A673 (cell line): ENCODE measurements at regions not wholly inside any gene's neighbourhood (a gene's known extent, or its start where the extent isn't known, plus 50 kb on each side); places are given as distances from the start of the nearest gene placed in this dataset.

Source experiments
- BruUV-seq: library from RNA; stranded (reverse); fragments of 400-500 nt; replicated peaks from 2 replicates; lab custom pipeline; 2021; lab: Mats Ljungman, UMichigan
- CTCF ChIA-PET: fragments of 300-600 bp; sonication (Branson Sonifier 250); formaldehyde crosslinking; loops from one replicate; lab custom pipeline; 2022; ENCODE audit warnings: antibody characterized with exemption; lab: Charles Lee
- POLR2A ChIA-PET: fragments of 300-600 bp; sonication (Branson Sonifier 250); formaldehyde crosslinking; loops from one replicate; lab custom pipeline; 2022; ENCODE audit warnings: antibody characterized with exemption; ENCODE audit not compliant: low non-redundant PET; lab: Charles Lee
- DNase-seq: peaks from one replicate; pipeline ENCODE4 v3.0.0-alpha.2; 2015; ENCODE audit warnings: low spot score
- H3K27ac ChIP-seq: fragments of 200-600 bp; sonication (generic); 2 replicates; pipeline ENCODE4 v1.5.1; 2016; ENCODE audit warnings: mixed run types, low read depth, mild to moderate bottlenecking, mixed read lengths, antibody characterized with exemption, low read length; ENCODE audit not compliant: poor library complexity, severe bottlenecking
- H3K27me3 ChIP-seq: fragments of 200-600 bp; sonication (generic); replicated peaks from 2 replicates; pipeline ENCODE4 v1.6.1; 2017; ENCODE audit warnings: mixed run types, low read depth, mild to moderate bottlenecking, mixed read lengths, antibody characterized with exemption, low read length; ENCODE audit not compliant: insufficient read depth, poor library complexity
- H3K36me3 ChIP-seq: fragments of 200-600 bp; sonication (generic); 2 replicates; pipeline ENCODE4 v1.6.1; 2016; ENCODE audit warnings: mixed run types, mild to moderate bottlenecking, mixed read lengths, antibody characterized with exemption, low read length; ENCODE audit not compliant: insufficient read depth, poor library complexity, severe bottlenecking
- H3K4me1 ChIP-seq: fragments of 200-600 bp; sonication (generic); 2 replicates; pipeline ENCODE4 v1.6.1; 2017; ENCODE audit warnings: mixed run types, mild to moderate bottlenecking, mixed read lengths, antibody characterized with exemption, low read length; ENCODE audit not compliant: insufficient read depth, poor library complexity, severe bottlenecking
- H3K4me3 ChIP-seq: fragments of 200-600 bp; sonication (generic); 2 replicates; pipeline ENCODE4 v1.5.1; 2016; ENCODE audit warnings: low read depth, mixed run types, mild to moderate bottlenecking, mixed read lengths, low read length; ENCODE audit not compliant: poor library complexity, severe bottlenecking
- H3K9me3 ChIP-seq: fragments of 200-600 bp; sonication (generic); 2 replicates; pipeline ENCODE4 v1.6.1; 2016; ENCODE audit warnings: mixed run types, low read depth, mild to moderate bottlenecking, mixed read lengths, antibody characterized with exemption, low read length; ENCODE audit not compliant: poor library complexity, severe bottlenecking
- EZH2 ChIP-seq: fragments of 200-600 bp; sonication (generic); IDR thresholded peaks from 2 replicates; pipeline ENCODE4 v1.6.1; 2017; ENCODE audit warnings: borderline replicate concordance, low read depth, mild to moderate bottlenecking, mixed read lengths, antibody characterized with exemption, low read length; ENCODE audit not compliant: poor library complexity, severe bottlenecking
- intact Hi-C: fragments of 100-400 bp; cut with micrococcal nuclease; formaldehyde crosslinking; loops from one replicate; pipeline ENCODE4 v1.10.0; 2022; ENCODE audit not compliant: unreplicated experiment
- TF ChIP-seq, protein P1 (sequence below): fragments of 300-800, 200-600 bp; sonication (generic); conservative IDR thresholded peaks from 2 replicates; pipeline ENCODE4 v1.5.1; 2017; ENCODE audit warnings: low read depth, mild to moderate bottlenecking, antibody characterized with exemption, low read length, moderate library complexity, mixed read lengths

- no TSS peak for BruUV-seq
- CTCF ChIA-PET: no interaction called here
Observed at GRCh38 chr7:49434846-49435245, 338.6 kb upstream of the VWC2 start.

GRCh38 chr7:49438281-49438680 lies 335.2 kb upstream of the VWC2 start:
- Histone ChIP-seq H3K9me3 (peaks cover 19% of the 10 kb centered on the region), H3K27me3 (no peaks in the 10 kb centered on the region), H3K4me3 (no peak overlapping the region), H3K36me3 (no peaks in the 10 kb centered on the region), H3K27ac (no peak overlapping the region), H3K4me1 (no peaks in the 10 kb centered on the region)
- CTCF ChIA-PET: no interaction called here
- POLR2A ChIA-PET: no interaction called here
- TF ChIP-seq, protein P1, sequence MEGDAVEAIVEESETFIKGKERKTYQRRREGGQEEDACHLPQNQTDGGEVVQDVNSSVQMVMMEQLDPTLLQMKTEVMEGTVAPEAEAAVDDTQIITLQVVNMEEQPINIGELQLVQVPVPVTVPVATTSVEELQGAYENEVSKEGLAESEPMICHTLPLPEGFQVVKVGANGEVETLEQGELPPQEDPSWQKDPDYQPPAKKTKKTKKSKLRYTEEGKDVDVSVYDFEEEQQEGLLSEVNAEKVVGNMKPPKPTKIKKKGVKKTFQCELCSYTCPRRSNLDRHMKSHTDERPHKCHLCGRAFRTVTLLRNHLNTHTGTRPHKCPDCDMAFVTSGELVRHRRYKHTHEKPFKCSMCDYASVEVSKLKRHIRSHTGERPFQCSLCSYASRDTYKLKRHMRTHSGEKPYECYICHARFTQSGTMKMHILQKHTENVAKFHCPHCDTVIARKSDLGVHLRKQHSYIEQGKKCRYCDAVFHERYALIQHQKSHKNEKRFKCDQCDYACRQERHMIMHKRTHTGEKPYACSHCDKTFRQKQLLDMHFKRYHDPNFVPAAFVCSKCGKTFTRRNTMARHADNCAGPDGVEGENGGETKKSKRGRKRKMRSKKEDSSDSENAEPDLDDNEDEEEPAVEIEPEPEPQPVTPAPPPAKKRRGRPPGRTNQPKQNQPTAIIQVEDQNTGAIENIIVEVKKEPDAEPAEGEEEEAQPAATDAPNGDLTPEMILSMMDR: no peak
- TF ChIP-seq EZH2: no peak
- no TSS peak for BruUV-seq
- DNase-seq: no peak
- intact Hi-C loops: no loop called here

More at GRCh38 chr7:49434846-49435245, 338.6 kb upstream of the VWC2 start:
- DNase-seq: no peak
- no peaks in the 10 kb centered on the region for H3K36me3 ChIP-seq
- TF ChIP-seq, protein P1: no peak
- TF ChIP-seq EZH2: no peak
- H3K27me3 ChIP-seq: no peaks in the 10 kb centered on the region
- H3K9me3 ChIP-seq: peaks cover 3% of the 10 kb centered on the region
- no peak overlapping the region for H3K4me3 ChIP-seq
- intact Hi-C loops: no loop called here
- H3K4me1 ChIP-seq: no peaks in the 10 kb centered on the region
- POLR2A ChIA-PET: no interaction called here
- no peak overlapping the region for H3K27ac ChIP-seq

GRCh38 chr7:49443515-49443914 lies 329.9 kb upstream of the VWC2 start:
- ChIA-PET POLR2A (no interaction called here), CTCF (no interaction called here)
- peaks cover 39% of the 10 kb centered on the region for H3K9me3 ChIP-seq
- BruUV-seq: no TSS peak
- no peaks in the 10 kb centered on the region for H3K27me3 ChIP-seq
- H3K4me3 ChIP-seq: no peak overlapping the region
- intact Hi-C loops: no loop called here
- TF ChIP-seq, protein P1: no peak
- TF ChIP-seq EZH2: no peak
- no peak for DNase-seq
- no peak overlapping the region for H3K27ac ChIP-seq
- H3K36me3 ChIP-seq: no peaks in the 10 kb centered on the region
- H3K4me1 ChIP-seq: no peaks in the 10 kb centered on the region
